ENCODE measurements at regions not wholly inside any gene's neighbourhood (a gene's known extent, or its start where the extent isn't known, plus 50 kb on each side); places are given as distances from the start of the nearest gene placed in this dataset.

DNA sequence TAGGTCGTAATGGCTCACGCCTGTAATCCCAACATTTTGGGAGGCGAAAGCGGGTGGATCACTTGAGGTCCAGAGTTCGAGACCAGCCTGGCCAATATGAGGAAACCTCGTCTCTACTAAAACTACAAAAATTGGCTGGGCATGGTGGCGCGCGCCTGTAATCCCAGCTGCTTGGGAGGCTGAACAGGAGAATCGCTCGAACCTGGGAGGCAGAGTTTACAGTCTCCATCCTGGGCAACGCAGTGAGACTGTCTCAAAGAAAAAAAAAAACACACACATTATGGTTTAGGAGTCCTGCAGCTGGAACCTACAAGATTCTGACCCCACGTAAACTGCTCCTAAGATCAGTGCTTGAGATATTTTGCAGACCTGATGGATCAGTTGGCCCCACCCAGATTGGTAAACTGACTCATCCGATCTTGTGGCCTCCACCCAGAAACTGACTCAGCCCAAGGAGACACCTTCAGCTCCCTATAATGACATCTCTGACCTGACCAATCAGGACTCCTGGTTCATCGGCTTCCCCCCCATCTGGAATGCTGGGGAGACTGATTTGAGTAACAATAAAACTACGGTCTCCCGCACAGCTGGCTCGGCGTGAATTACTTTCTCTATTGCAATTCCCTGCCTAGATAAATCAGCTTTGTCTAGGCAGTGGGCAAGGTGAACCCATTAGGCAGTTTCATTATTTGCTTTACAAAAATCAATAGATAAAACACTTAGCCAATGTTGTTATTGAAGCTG lies 96.2 kb upstream of the BTN3A2 start:
- no peak overlapping the region for H3K27ac ChIP-seq
- H3K4me3 ChIP-seq, result no peak overlapping the region
- no peaks in the 10 kb centered on the region for H3K36me3 ChIP-seq
- peaks cover 0 to 26% of the 10 kb centered on the region in 2 donors for H3K4me1 ChIP-seq
- H3K27me3 ChIP-seq, result peaks cover 0 to 7% of the 10 kb centered on the region in 2 donors
- TF ChIP-seq, protein P1, sequence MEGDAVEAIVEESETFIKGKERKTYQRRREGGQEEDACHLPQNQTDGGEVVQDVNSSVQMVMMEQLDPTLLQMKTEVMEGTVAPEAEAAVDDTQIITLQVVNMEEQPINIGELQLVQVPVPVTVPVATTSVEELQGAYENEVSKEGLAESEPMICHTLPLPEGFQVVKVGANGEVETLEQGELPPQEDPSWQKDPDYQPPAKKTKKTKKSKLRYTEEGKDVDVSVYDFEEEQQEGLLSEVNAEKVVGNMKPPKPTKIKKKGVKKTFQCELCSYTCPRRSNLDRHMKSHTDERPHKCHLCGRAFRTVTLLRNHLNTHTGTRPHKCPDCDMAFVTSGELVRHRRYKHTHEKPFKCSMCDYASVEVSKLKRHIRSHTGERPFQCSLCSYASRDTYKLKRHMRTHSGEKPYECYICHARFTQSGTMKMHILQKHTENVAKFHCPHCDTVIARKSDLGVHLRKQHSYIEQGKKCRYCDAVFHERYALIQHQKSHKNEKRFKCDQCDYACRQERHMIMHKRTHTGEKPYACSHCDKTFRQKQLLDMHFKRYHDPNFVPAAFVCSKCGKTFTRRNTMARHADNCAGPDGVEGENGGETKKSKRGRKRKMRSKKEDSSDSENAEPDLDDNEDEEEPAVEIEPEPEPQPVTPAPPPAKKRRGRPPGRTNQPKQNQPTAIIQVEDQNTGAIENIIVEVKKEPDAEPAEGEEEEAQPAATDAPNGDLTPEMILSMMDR (IDR thresholded peaks at IDR 0.05), result no peak
- no peak for DNase-seq (ENCODE audit: low spot score)
- no peaks in the 10 kb centered on the region for H3K9me3 ChIP-seq

DNA sequence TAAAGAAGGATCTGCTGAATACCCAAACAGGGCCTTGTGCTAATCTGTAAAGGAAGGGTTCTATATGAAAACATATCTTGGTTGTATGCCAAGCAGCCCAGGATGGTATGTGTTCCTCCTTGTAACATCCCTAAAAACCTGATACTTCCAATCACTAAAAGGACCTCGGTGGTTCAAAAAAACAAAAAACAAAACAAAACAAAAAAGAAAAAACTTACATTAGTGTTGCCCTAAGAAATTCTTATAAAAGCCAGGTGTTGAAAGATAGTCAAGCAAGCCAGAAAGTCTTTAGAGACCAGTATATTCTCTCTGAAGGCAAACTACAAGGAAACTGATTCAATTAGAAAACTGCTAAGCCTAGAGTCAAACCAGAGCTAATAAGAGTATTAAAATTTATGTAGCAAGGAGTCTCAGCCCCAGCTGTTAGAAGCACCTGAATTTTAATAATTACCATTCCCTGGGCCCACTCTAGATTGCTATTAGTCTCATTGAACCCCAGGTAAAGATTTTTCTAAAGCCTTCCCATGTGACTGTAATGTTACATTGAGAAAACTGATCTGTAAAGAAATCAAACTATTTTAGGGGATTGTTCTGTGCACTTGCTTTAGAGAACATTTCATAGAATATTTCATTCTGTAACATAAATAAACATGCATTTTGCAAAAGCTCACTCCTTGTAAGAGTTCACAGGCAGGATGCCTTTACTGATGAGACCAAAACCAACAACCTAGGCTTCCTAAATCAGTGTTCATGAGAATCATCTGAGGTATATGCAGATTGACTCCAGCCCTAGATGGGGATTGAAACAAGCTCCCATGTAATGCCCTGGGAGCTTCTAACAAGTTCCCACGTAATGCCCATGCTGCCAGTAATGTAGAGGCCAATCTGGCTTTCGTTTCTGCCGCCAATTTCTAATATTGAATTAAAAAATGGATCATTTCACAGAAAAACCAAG lies 95.2 kb upstream of the BTN3A2 start:
- TF ChIP-seq, protein P1 (IDR thresholded peaks at IDR 0.05), result no peak
- peaks cover 0 to 26% of the 10 kb centered on the region in 2 donors for H3K4me1 ChIP-seq
- no peaks in the 10 kb centered on the region for H3K9me3 ChIP-seq
- peaks cover 0 to 7% of the 10 kb centered on the region in 2 donors for H3K27me3 ChIP-seq
- H3K36me3 ChIP-seq, result no peaks in the 10 kb centered on the region
- H3K27ac ChIP-seq, result no peak overlapping the region
- H3K4me3 ChIP-seq, result no peak overlapping the region
- no peak for DNase-seq (ENCODE audit: low spot score)

DNA sequence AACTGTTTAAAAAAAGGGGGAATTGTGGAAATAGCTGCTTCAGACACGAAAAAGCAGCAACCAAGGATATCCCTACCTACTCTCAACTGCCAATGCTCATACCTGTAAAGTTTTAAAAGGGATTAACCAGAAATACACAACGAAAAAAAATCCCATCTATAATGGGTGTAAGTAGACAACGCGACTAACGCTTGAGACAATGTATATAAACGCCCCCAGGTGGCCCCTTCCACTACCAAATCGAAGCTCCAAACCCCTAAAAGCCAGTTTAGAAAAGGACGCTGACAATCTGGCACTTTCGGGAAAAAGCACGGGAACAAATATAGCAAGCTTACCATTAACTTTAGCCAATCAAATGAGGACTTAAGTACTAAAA lies 94.5 kb upstream of the BTN3A2 start:
- Histone ChIP-seq H3K9me3 (no peaks in the 10 kb centered on the region), H3K27ac (no peak overlapping the region)
- no peak for DNase-seq (ENCODE audit: low spot score)

DNA sequence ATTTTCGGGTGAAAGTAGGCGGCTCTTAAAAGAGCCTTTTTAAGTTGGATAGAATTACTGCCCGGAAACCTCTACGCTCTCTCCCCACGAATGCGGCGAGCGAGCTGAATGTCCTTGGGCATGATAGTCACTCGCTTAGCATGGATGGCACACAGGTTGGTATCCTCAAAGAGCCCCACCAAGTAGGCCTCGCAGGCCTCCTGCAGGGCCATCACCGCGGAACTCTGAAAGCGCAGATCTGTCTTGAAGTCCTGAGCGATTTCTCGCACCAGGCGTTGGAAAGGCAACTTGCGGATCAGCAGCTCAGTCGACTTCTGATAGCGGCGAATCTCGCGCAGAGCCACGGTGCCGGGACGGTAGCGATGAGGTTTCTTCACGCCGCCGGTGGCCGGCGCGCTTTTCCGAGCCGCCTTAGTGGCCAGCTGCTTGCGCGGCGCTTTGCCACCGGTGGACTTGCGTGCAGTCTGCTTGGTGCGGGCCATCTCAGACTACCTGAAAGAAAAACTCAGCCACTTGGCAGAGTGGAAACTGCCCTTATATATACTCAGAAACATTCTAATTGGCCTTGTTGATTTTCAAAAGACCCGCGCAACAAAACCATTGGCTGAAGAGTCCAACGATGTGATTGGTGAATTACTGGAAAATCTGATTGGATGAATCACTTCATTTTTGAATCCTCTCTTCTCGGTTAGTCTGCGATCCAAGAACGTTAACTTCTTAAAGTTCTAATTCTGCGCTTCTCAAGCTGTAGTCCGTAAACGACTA lies 93.9 kb upstream of the BTN3A2 start:
- Histone ChIP-seq H3K36me3 (no peaks in the 10 kb centered on the region), H3K4me1 (peaks cover 0 to 26% of the 10 kb centered on the region in 2 donors), H3K9me3 (no peaks in the 10 kb centered on the region), H3K4me3 (peak overlapping the region; percentile 25 to 54), H3K27me3 (peaks cover 0 to 7% of the 10 kb centered on the region in 2 donors), H3K27ac (peak overlapping the region; percentile 84 to 89)
- DNase-seq (ENCODE audit: low spot score), result peak; percentile 66
- TF ChIP-seq, protein P1 (IDR thresholded peaks at IDR 0.05), result no peak

More for the DNA sequence above, 94.5 kb upstream of the BTN3A2 start:
- Histone ChIP-seq H3K4me1 (peaks cover 0 to 26% of the 10 kb centered on the region in 2 donors), H3K27me3 (peaks cover 0 to 7% of the 10 kb centered on the region in 2 donors), H3K4me3 (no peak overlapping the region), H3K36me3 (no peaks in the 10 kb centered on the region)
- TF ChIP-seq, protein P1 (IDR thresholded peaks at IDR 0.05), result no peak

DNA sequence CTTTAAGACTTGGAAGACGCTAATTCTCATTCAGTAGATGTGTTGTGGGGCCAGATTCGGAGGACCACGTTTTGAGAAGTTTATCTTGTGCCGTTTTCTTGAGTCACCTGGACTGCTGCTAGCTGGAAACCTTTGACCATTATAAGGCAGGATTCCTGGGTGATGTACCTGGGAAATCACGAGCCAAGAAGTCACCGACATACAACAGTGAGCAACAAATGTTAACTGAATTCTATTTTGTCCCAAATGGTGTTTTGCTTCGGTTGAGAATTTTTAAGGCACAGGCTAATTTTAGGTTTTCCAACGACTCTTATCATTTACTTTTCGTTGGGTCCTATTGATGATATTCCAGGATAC lies 93.4 kb upstream of the BTN3A2 start:
- Histone ChIP-seq H3K27me3 (peaks cover 0 to 7% of the 10 kb centered on the region in 2 donors), H3K9me3 (no peaks in the 10 kb centered on the region), H3K27ac (peak overlapping the region; percentile 84 to 89), H3K36me3 (no peaks in the 10 kb centered on the region), H3K4me3 (peak overlapping the region; percentile 25 to 54), H3K4me1 (peaks cover 0 to 26% of the 10 kb centered on the region in 2 donors)
- TF ChIP-seq, protein P1 (IDR thresholded peaks at IDR 0.05), result no peak
- no peak for DNase-seq (ENCODE audit: low spot score)

Measured in right atrium auricular region (tissue), 2 donors.